Neural cell (in vitro differentiated cells): ENCODE measurements at regions not wholly inside any gene's neighbourhood (a gene's known extent, or its start where the extent isn't known, plus 50 kb on each side); places are given as distances from the start of the nearest gene placed in this dataset.

Source experiments
- H2AFZ ChIP-seq: fragments of 200-600, 300-800 bp; sonication (generic), shearing (Covaris generic); 2 replicates; pipeline ENCODE4 v1.6.0; 2014; ENCODE audit warnings: low read depth, mild to moderate bottlenecking, antibody characterized with exemption, low read length, moderate library complexity
- H3F3A ChIP-seq: fragments of 200-600 bp; shearing (Covaris generic); 2 replicates; pipeline ENCODE4 v1.6.1; 2016; ENCODE audit warnings: mild to moderate bottlenecking, moderate library complexity, mixed read lengths, antibody characterized with exemption, low read length; ENCODE audit not compliant: insufficient read depth, poor library complexity, severe bottlenecking
- H3K27ac ChIP-seq: fragments of 200-600, 300-800 bp; sonication (generic), shearing (Covaris generic); 2 replicates; pipeline ENCODE4 v1.5.1; 2014; ENCODE audit warnings: mild to moderate bottlenecking, low read length, moderate library complexity
- H3K27me3 ChIP-seq: fragments of 300-800, 200-600 bp; sonication (generic), shearing (Covaris generic); 2 replicates; pipeline ENCODE4 v1.6.0; 2014; ENCODE audit warnings: mild to moderate bottlenecking, low read depth, low read length, moderate library complexity; ENCODE audit not compliant: insufficient read depth
- H3K36me3 ChIP-seq: fragments of 300-800, 200-600 bp; sonication (generic), shearing (Covaris generic); 2 replicates; pipeline ENCODE4 v1.5.1; 2014; ENCODE audit warnings: mild to moderate bottlenecking, antibody characterized with exemption, low read length, moderate library complexity; ENCODE audit not compliant: insufficient read depth
- H3K4me2 ChIP-seq: fragments of 300-800, 200-600 bp; sonication (generic), shearing (Covaris generic); 2 replicates; pipeline ENCODE4 v1.6.0; 2014; ENCODE audit warnings: mild to moderate bottlenecking, low read length
- H3K4me3 ChIP-seq: fragments of 300-800, 200-600 bp; sonication (generic), shearing (Covaris generic); 2 replicates; pipeline ENCODE4 v1.5.1; 2014; ENCODE audit warnings: mild to moderate bottlenecking, low read length, moderate library complexity
- H3K79me2 ChIP-seq: fragments of 200-600 bp; shearing (Covaris generic); replicated peaks from 2 replicates; pipeline ENCODE4 v1.6.0; 2014; ENCODE audit warnings: mild to moderate bottlenecking, low read length, moderate library complexity; ENCODE audit not compliant: insufficient read depth
- H3K9ac ChIP-seq: fragments of 300-800, 200-600 bp; sonication (generic), shearing (Covaris generic); 2 replicates; pipeline ENCODE4 v1.6.1; 2016; ENCODE audit warnings: mild to moderate bottlenecking, low read length, mixed read lengths
- H3K9me2 ChIP-seq: fragments of 200-600 bp; shearing (Covaris generic); 2 replicates; pipeline ENCODE4 v1.6.1; 2016; ENCODE audit warnings: mild to moderate bottlenecking, low read length, mixed read lengths; ENCODE audit not compliant: insufficient read depth
- H3K9me3 ChIP-seq: fragments of 200-600, 300-800 bp; sonication (generic), shearing (Covaris generic); 2 replicates; pipeline ENCODE4 v1.6.1; 2016; ENCODE audit warnings: mild to moderate bottlenecking, mixed run types, low read length, moderate library complexity, mixed read lengths
- H4K20me1 ChIP-seq: fragments of 200-600 bp; shearing (Covaris generic); 2 replicates; pipeline ENCODE4 v1.6.1; 2016; ENCODE audit warnings: mild to moderate bottlenecking, mixed run types; ENCODE audit not compliant: insufficient read depth
- EP300 ChIP-seq: fragments of 450-650 bp; conservative IDR thresholded peaks from 2 replicates; pipeline ENCODE4 v1.6.1; 2014; ENCODE audit warnings: antibody characterized with exemption, mild to moderate bottlenecking, moderate library complexity; ENCODE audit not compliant: poor library complexity, severe bottlenecking
- EZH2 ChIP-seq: fragments of 200-600, 300-800 bp; shearing (Covaris generic), sonication (generic); IDR thresholded peaks from 2 replicates; pipeline ENCODE4 v1.6.1; 2014; ENCODE audit warnings: antibody characterized with exemption, low read length, borderline replicate concordance, mild to moderate bottlenecking; ENCODE audit not compliant: insufficient read depth, poor library complexity, severe bottlenecking
- MXI1 ChIP-seq: fragments of 450-650 bp; conservative IDR thresholded peaks from 2 replicates; pipeline ENCODE4 v1.6.1; 2014; ENCODE audit warnings: antibody characterized with exemption, mild to moderate bottlenecking; ENCODE audit not compliant: poor library complexity, severe bottlenecking
- RAD21 ChIP-seq: fragments of 450-650 bp; conservative IDR thresholded peaks from 2 replicates; pipeline ENCODE4 v1.6.1; 2014; ENCODE audit warnings: antibody characterized with exemption, mild to moderate bottlenecking, moderate library complexity
- SMC3 ChIP-seq: fragments of 450-650 bp; conservative IDR thresholded peaks from 2 replicates; pipeline ENCODE4 v1.6.1; 2014; ENCODE audit warnings: antibody characterized with exemption, mild to moderate bottlenecking, moderate library complexity; ENCODE audit not compliant: poor library complexity
- TAF1 ChIP-seq: IDR thresholded peaks from 2 replicates; pipeline ENCODE4 v1.6.1; 2012; ENCODE audit warnings: low read depth
- TF ChIP-seq, protein P1 (sequence below): IDR thresholded peaks from 2 replicates; pipeline ENCODE4 v1.6.1; 2012; ENCODE audit warnings: borderline replicate concordance
- TF ChIP-seq, protein P2 (sequence below): fragments of 450-650 bp; IDR thresholded peaks from 2 replicates; pipeline ENCODE4 v1.5.1; 2014; ENCODE audit warnings: antibody characterized with exemption, mild to moderate bottlenecking, moderate library complexity; ENCODE audit not compliant: poor library complexity, severe bottlenecking

- H3K4me2 ChIP-seq = no peak overlapping the region
- no peaks in the 10 kb centered on the region for H3F3A ChIP-seq
- no peaks in the 10 kb centered on the region for H3K9me2 ChIP-seq
- H2AFZ ChIP-seq = no peak overlapping the region
- H3K9ac ChIP-seq = no peak overlapping the region
- H3K4me3 ChIP-seq = no peak overlapping the region
- H3K27ac ChIP-seq = no peak overlapping the region
- no peaks in the 10 kb centered on the region for H3K9me3 ChIP-seq
- TF ChIP-seq, protein P1, sequence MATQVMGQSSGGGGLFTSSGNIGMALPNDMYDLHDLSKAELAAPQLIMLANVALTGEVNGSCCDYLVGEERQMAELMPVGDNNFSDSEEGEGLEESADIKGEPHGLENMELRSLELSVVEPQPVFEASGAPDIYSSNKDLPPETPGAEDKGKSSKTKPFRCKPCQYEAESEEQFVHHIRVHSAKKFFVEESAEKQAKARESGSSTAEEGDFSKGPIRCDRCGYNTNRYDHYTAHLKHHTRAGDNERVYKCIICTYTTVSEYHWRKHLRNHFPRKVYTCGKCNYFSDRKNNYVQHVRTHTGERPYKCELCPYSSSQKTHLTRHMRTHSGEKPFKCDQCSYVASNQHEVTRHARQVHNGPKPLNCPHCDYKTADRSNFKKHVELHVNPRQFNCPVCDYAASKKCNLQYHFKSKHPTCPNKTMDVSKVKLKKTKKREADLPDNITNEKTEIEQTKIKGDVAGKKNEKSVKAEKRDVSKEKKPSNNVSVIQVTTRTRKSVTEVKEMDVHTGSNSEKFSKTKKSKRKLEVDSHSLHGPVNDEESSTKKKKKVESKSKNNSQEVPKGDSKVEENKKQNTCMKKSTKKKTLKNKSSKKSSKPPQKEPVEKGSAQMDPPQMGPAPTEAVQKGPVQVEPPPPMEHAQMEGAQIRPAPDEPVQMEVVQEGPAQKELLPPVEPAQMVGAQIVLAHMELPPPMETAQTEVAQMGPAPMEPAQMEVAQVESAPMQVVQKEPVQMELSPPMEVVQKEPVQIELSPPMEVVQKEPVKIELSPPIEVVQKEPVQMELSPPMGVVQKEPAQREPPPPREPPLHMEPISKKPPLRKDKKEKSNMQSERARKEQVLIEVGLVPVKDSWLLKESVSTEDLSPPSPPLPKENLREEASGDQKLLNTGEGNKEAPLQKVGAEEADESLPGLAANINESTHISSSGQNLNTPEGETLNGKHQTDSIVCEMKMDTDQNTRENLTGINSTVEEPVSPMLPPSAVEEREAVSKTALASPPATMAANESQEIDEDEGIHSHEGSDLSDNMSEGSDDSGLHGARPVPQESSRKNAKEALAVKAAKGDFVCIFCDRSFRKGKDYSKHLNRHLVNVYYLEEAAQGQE = no peak
- TF ChIP-seq, protein P2, sequence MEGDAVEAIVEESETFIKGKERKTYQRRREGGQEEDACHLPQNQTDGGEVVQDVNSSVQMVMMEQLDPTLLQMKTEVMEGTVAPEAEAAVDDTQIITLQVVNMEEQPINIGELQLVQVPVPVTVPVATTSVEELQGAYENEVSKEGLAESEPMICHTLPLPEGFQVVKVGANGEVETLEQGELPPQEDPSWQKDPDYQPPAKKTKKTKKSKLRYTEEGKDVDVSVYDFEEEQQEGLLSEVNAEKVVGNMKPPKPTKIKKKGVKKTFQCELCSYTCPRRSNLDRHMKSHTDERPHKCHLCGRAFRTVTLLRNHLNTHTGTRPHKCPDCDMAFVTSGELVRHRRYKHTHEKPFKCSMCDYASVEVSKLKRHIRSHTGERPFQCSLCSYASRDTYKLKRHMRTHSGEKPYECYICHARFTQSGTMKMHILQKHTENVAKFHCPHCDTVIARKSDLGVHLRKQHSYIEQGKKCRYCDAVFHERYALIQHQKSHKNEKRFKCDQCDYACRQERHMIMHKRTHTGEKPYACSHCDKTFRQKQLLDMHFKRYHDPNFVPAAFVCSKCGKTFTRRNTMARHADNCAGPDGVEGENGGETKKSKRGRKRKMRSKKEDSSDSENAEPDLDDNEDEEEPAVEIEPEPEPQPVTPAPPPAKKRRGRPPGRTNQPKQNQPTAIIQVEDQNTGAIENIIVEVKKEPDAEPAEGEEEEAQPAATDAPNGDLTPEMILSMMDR = no peak
- no peak for TF ChIP-seq EZH2
- TF ChIP-seq SMC3 = no peak
- H3K27me3 ChIP-seq = no peaks in the 10 kb centered on the region
- H3K79me2 ChIP-seq = no peaks in the 10 kb centered on the region
- no peaks in the 10 kb centered on the region for H4K20me1 ChIP-seq
- no peaks in the 10 kb centered on the region for H3K36me3 ChIP-seq
Observed at GRCh38 chr3:18782191-18782590, 357.1 kb upstream of the SATB1 start.

DNA sequence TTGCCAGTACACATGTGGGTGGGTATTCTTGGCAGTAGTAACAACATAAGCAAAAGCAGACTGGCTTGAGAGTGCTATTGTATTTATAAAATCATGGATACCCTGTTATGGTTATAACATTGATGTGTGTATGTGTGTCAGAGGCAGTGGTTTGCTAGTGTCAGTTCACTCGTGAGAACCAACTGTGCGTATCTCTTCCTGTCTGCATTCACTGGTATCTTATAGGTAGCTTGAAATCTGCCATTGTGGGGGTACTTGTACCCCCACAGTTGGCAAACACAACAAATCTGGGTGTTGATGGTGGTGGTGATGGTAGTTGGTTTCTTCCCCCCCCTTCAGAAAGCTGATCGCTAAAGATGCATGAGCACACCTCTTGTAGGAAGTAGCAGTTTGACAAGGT, 355.8 kb upstream of the SATB1 start:
- H3K9ac ChIP-seq = no peak overlapping the region

More for the DNA sequence above, 355.8 kb upstream of the SATB1 start:
- Histone ChIP-seq H3K27me3 (no peaks in the 10 kb centered on the region), H4K20me1 (no peaks in the 10 kb centered on the region), H3F3A (no peaks in the 10 kb centered on the region), H3K27ac (no peak overlapping the region), H3K9me3 (no peaks in the 10 kb centered on the region), H3K4me2 (no peak overlapping the region), H3K4me3 (no peak overlapping the region), H3K79me2 (no peaks in the 10 kb centered on the region), H3K9me2 (no peaks in the 10 kb centered on the region), H3K36me3 (no peaks in the 10 kb centered on the region), H2AFZ (no peak overlapping the region)
- TF ChIP-seq SMC3 (no peak), RAD21 (no peak), TAF1 (no peak), EP300 (no peak), EZH2 (no peak), MXI1 (no peak)
- TF ChIP-seq, protein P2 = no peak
